ENCODE measurements at regions not wholly inside any gene's neighbourhood (a gene's known extent, or its start where the extent isn't known, plus 50 kb on each side); places are given as distances from the start of the nearest gene placed in this dataset.

GRCh38 chr5:42143361-42143760 is 218.3 kb downstream of the FBXO4 start:
- TF ChIP-seq TEAD4 (IDR thresholded peaks at IDR 0.05) = no peak
- TF ChIP-seq, protein P1, sequence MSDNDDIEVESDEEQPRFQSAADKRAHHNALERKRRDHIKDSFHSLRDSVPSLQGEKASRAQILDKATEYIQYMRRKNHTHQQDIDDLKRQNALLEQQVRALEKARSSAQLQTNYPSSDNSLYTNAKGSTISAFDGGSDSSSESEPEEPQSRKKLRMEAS (IDR thresholded peaks at IDR 0.05) = no peak
- TF ChIP-seq YY1 (IDR thresholded peaks at IDR 0.05; ENCODE audit: low read depth) = no peak
- TF ChIP-seq CEBPB (IDR thresholded peaks at IDR 0.05) = no peak
- no peak for TF ChIP-seq TAF1 (IDR thresholded peaks at IDR 0.05; ENCODE audit: low read depth)
- TF ChIP-seq EP300 (IDR thresholded peaks at IDR 0.05; ENCODE audit: borderline replicate concordance) = no peak
- no peak for TF ChIP-seq NFIC (IDR thresholded peaks at IDR 0.05)
- TF ChIP-seq RAD21 (IDR thresholded peaks at IDR 0.05; ENCODE audit: low read depth) = no peak
- TF ChIP-seq FOXM1 (IDR thresholded peaks at IDR 0.05; ENCODE audit: borderline replicate concordance, low read depth) = no peak
- TF ChIP-seq, protein P2, sequence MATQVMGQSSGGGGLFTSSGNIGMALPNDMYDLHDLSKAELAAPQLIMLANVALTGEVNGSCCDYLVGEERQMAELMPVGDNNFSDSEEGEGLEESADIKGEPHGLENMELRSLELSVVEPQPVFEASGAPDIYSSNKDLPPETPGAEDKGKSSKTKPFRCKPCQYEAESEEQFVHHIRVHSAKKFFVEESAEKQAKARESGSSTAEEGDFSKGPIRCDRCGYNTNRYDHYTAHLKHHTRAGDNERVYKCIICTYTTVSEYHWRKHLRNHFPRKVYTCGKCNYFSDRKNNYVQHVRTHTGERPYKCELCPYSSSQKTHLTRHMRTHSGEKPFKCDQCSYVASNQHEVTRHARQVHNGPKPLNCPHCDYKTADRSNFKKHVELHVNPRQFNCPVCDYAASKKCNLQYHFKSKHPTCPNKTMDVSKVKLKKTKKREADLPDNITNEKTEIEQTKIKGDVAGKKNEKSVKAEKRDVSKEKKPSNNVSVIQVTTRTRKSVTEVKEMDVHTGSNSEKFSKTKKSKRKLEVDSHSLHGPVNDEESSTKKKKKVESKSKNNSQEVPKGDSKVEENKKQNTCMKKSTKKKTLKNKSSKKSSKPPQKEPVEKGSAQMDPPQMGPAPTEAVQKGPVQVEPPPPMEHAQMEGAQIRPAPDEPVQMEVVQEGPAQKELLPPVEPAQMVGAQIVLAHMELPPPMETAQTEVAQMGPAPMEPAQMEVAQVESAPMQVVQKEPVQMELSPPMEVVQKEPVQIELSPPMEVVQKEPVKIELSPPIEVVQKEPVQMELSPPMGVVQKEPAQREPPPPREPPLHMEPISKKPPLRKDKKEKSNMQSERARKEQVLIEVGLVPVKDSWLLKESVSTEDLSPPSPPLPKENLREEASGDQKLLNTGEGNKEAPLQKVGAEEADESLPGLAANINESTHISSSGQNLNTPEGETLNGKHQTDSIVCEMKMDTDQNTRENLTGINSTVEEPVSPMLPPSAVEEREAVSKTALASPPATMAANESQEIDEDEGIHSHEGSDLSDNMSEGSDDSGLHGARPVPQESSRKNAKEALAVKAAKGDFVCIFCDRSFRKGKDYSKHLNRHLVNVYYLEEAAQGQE (IDR thresholded peaks at IDR 0.05; ENCODE audit: low read depth) = no peak

Data from Ishikawa (cell line).